ENCODE measurements at regions not wholly inside any gene's neighbourhood (a gene's known extent, or its start where the extent isn't known, plus 50 kb on each side); places are given as distances from the start of the nearest gene placed in this dataset.
A peak's percentile ranks its signal among the peaks of the same experiment; 100 is the strongest.

DNA sequence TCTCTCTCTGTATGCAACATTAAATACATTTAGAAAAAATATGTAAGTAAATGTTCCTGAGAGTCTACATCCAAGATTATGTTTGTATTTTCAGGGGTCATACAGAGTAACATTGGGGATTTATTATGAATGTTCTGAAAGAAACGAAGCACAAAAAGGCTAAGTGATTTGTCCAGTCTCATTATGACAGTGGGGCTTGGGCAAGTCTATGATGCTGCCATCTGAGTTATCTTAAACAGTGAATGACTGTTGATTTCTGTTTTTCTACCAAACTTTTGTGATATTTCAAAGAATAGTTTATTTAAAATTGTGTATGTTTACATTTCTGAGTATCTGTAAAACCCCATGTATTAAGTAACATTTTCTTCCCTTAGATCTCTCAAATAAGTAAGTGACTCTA is 481.2 kb upstream of the ZNF717 start:
- FAIRE-seq (no peak), DNase-seq (ENCODE audit: insufficient read length, low spot score) (no peak)
- TF ChIP-seq CTCF (IDR thresholded peaks at IDR 0.05; ENCODE audit: insufficient read depth, missing control alignments) = no peak

GRCh38 chr3:76267851-76268380 is 482.6 kb upstream of the ZNF717 start:
- DNase-seq (ENCODE audit: insufficient read length, low spot score) (no peak), FAIRE-seq (no peak)
- no peak for TF ChIP-seq CTCF (IDR thresholded peaks at IDR 0.05; ENCODE audit: insufficient read depth, missing control alignments)

- FAIRE-seq (no peak), DNase-seq (ENCODE audit: insufficient read length, low spot score) (no peak)
- TF ChIP-seq CTCF (IDR thresholded peaks at IDR 0.05; ENCODE audit: insufficient read depth, missing control alignments) = no peak
Observed at GRCh38 chr3:76293856-76294255, 508.5 kb upstream of the ZNF717 start.

DNA sequence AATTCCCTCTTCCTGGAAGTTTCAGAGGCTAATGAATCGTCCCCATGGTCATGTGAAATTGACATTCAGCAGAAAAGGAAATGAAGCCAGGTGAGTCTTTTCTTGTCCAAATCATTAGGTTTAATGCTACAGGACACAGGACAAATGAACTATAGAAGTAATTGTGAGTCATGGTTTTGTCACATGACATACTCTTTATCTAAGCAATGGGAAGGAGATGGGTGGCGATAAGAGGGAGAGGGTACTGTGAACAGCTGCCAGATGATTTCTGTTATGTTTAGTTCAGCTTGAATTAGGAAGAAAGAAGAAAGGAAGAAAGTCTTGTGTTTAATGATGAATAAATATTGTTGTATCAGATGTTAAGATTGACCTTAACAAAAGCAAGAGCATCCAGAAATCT is 515.4 kb upstream of the ZNF717 start:
- DNase-seq (ENCODE audit: insufficient read length, low spot score) (no peak), FAIRE-seq (peak; percentile 35)
- TF ChIP-seq CTCF (IDR thresholded peaks at IDR 0.05; ENCODE audit: insufficient read depth, missing control alignments) = no peak

DNA sequence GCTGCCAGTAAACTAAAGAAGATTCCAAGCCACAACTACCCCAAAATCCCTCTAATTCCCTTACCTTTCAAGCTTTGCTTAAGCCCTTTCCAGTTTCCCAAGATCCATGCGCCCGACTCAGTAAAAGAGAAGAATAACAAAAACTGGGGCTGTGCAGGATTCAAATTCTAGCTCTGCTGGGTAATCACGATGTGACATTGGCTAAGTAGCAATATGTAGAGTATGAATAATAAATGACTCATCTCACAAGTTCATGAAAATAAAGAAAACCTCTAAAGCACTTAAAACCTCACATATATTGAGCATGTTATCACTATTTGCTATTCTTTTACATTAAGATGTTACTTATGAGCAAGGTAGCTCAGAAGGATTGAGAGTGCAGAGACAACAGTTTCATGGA is 522.2 kb upstream of the ZNF717 start:
- FAIRE-seq = peak; percentile 41
- no peak for DNase-seq (ENCODE audit: insufficient read length, low spot score)
- no peak for TF ChIP-seq CTCF (IDR thresholded peaks at IDR 0.05; ENCODE audit: insufficient read depth, missing control alignments)

- FAIRE-seq (no peak), DNase-seq (ENCODE audit: insufficient read length, low spot score) (no peak)
- TF ChIP-seq CTCF (IDR thresholded peaks at IDR 0.05; ENCODE audit: insufficient read depth, missing control alignments) = no peak
Observed at GRCh38 chr3:76308541-76308940, 523.2 kb upstream of the ZNF717 start.

GRCh38 chr3:76310089-76310488 is 524.7 kb upstream of the ZNF717 start:
- FAIRE-seq (no peak), DNase-seq (ENCODE audit: insufficient read length, low spot score) (no peak)
- TF ChIP-seq CTCF (IDR thresholded peaks at IDR 0.05; ENCODE audit: insufficient read depth, missing control alignments) = no peak

Data from D721Med (cell line).